Activated gamma-delta T cell (primary cell): ENCODE measurements at regions not wholly inside any gene's neighbourhood (a gene's known extent, or its start where the extent isn't known, plus 50 kb on each side); places are given as distances from the start of the nearest gene placed in this dataset.

Experiments
- DNase-seq: peaks from one replicate; lab custom pipeline; 2025; lab: John Stamatoyannopoulos, UW

DNA sequence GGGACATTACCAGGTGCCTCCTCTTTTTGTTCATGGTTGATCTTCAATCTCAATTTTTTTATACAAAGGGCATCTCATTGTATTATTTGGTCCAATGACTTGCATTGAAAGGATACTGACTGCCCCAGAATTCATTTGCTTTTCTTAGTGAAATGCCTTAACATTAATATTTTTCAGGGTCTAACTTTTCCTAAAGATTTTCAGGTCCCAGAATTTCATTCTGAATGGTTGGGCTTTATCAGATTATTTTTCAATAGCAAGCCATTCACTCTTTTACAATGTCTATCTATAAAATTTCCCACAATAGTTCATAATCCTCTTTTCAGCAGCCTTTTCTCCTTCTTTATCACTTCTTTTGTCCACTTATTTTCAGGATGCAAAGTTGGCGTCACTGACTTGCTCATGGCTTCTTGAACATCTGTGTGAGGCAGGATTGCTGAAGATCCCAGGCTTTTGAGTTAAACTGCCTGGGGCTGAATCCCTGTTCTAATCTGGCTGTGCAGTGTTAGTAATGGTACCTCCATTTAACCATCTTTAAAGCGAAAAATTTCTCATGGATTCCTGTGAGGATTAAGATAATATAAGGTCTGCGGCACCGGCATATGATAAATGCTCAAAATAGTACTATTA lies 131.7 kb upstream of the HDAC9 start:
- DNase-seq = no peak

- DNase-seq = no peak
Observed at GRCh38 chr7:18364396-18364795, 131.2 kb upstream of the HDAC9 start.

- no peak for DNase-seq
Observed at GRCh38 chr7:18366394-18366793, 129.2 kb upstream of the HDAC9 start.

- DNase-seq = no peak
Observed at GRCh38 chr7:18369011-18369410, 126.5 kb upstream of the HDAC9 start.

DNA sequence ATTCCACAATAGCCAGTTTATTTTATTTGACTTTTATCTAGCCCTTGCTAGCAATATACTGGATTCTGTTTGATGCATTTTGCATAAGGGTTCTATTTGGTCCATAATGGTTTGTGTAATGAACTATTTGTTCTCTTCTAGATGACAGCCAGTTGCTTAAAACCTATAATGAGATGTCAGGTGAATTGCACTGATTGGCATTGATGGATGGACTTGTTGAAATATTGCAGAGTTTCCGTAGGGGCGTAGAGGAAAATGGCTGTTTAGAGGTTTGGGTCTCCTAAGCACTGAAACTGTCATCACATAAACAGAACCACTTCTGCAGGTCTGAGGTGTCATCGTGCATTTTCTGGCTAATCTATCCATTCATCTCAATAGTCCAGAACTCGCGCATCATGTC lies 124.9 kb upstream of the HDAC9 start:
- DNase-seq = no peak

DNA sequence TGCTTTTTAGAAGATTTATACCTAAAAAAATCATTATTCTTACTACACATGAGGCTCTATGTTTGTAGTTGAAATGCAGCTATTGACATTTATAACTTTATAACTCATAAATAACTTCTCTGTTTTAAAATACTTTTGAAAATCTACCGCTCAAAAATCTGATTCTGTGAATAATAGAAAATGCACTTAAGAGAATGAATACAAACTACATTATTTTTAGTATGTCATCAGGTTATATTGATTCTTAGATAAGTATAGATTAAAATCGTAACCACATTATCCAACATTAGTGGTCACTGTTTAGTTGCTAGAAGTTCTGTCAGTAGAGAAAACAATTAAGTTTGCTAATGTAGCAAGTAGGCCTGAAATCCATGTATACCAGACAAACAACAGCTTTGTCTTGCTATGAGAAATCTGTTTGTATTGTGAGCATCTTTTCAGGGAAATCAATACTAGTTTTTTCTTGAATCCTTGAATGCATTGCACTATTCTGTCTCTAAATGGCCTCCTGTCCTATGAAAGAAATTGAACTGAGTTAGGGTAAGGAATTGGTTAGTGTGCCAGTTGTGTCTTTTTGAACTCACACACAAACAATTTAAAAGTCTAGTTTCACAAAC lies 116.5 kb upstream of the HDAC9 start:
- DNase-seq = no peak

DNA sequence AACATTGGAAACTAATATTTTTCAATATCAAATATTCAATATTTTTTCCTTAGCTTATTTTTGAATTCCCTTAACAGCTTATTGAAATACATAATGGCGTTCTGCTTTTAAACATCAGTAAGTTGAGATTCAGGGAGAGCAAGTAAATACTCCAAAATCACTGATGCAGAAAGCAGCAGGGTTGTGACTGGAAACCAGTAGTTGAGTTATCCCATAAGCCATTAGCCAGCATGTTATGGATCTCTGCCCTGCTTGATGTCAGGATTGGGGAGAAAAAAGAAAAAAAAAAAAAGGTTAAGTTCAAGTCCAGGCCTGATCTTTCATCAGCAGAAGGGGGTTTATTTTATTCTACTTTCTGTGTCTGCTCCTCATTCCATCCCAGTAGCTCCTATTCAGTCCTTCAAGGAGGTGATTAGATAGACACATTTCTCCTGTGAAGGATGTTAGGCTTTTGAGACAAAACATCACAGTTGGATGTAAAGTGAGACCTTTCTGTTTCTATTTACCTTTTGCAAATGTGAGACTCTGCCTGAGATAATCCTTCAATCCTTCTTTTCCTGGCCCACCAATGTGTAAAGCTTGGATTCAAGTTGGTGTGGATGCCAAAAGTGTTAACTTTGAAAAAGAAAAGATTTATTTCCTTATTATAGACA lies 110.9 kb upstream of the HDAC9 start:
- DNase-seq = no peak

DNA sequence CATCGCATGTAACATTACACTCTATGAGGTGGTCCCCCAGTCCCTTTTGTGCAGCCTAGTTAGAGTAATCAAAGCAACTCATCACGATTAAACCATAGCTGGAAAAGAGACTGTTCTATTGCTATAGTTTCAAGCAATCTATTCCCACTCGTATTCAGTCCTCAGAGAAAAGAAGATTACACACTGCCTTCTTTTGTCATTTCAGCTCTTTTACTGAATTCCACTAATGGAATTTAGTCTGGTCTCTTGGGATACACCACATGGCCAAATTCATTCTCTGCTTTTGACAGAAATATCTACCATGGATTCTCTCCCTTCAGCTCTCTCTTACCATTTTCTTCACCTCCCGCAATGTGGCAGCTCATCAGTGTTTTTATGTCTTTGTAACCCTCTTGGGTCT lies 108.9 kb upstream of the HDAC9 start:
- no peak for DNase-seq

DNA sequence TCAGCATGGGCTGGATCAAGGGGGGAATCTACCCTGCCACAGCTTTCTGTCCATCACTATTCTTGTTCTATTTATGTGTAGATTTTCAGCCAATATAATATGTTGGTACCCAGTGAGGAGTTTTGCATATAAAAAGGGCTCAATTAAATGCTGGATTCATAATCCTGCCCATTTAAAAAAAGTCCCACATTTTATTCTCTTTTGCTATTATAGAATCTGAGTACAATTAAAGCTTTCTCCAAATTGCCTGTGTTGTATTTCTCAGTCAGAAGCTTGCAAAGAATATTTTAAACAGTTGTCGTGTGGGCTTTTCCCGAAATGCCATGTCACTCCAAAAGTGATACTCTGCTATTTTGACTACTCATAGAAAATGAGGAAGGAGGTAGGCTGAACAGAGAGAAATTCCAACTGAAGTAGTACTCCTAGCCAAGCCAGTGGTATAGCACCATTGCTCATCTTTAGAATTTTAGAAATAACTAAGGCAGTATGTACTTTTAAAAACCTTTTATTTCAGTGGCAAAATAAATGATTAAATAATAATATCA lies 108.3 kb upstream of the HDAC9 start:
- DNase-seq = no peak

DNA sequence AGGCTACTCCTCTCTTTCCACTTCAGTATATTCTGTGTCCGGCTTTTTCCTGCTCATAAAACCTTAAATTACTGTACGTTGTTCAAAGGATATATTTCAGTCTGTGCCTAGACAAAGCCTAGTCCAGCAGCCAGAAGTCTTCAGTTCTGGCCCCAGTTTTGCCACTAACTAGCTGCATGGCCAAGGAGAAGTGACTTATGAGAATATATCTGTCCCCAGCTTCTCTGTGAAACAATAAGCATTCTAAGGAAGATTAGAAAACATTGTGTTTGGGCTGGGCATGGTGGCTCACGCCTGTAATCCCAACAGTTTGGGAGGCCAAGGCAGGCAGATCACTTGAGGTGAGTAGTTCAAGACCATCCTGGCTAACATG lies 105.0 kb upstream of the HDAC9 start:
- DNase-seq = no peak

DNA sequence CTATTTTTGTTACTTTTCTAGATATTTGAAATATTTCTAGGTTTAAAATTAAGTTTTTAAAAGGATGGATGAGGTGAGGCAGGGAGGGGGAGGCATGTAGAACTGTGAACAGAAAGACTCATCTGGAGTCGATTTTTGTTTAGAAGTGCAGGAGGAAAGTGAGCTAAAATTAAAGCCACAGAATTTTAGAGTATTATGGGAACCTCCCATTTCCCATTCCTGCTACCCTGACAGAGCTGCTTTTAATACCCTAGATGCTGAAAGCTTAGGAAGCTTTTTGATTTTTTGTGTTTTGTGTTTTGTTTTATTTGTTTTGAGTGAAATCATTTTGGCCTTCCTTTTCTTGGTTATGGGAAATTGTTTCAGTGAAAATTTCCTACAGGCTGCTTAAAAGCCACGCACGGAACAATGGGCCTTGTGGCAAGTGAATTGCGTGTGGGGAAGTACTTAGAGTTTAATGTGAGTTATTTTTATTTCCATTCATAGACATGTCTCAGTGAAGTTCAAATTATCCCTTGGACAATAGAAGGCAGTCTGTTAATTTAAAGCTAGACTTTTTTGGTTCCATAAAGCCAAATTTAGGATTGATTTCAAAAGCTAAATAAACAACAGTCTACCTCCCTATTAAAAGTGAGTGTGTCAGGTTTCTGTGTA lies 102.0 kb upstream of the HDAC9 start:
- no peak for DNase-seq

DNA sequence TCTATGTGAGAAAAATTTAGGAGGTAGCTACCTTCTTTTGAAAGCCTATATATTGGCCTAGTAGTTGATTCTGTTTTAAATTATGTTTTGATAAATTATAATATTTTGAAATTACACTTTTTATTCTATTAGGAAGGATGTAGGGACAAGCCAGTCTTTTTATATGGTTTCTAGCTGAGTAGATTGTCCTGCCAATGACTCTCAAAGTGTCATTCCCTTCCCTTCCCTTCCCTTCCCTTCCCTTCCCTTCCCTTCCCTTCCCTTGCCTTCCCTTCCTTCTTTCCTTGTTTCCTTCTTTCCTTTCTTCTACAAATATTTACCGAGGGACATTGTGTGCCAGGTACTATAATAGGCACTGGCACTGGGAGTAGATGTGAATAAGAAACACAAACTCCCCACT lies 99.7 kb upstream of the HDAC9 start:
- no peak for DNase-seq

DNA sequence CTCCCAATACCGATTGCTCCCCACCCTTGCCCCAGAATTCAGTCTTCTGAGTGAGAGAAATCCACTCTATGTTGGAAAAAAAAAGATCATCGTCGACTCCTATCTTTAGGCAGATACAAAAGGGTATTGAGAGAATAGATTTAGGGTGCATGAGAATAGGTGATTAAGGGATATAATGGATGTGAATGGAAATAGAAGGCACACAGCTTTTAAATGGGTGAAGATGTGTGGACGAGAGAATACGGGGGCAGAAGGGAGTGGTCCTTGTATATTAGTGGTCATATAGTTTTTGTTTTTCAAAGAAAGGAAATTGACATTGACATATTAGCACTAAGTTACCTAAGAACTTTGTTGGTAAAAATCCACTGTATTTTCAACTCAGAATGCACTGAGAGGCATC lies 98.6 kb upstream of the HDAC9 start:
- DNase-seq = no peak

GRCh38 chr7:18399436-18400235 lies 95.9 kb upstream of the HDAC9 start:
- no peak for DNase-seq

DNA sequence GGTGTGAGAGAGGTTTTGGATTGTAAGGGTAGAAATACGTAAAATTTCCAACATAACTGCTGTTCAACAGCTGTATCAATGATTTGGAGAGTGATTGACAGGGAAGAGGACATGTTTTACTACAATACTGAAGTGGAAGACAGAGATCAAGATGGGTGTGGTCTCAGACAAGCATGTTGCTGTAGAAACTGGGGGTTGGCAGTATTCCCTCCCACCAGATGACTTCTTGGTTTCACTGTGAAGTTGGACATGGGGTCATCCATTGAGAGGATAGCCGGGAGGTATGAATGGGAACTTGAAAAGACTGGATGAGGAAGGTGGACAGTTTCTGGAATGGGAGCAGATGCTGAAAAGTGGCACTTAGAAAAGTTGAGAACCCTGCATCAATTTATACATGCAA lies 95.3 kb upstream of the HDAC9 start:
- no peak for DNase-seq

GRCh38 chr7:18400726-18401125 lies 94.8 kb upstream of the HDAC9 start:
- no peak for DNase-seq

- no peak for DNase-seq
Observed at GRCh38 chr7:18401757-18402156, 93.8 kb upstream of the HDAC9 start.

GRCh38 chr7:18402488-18403183 lies 92.9 kb upstream of the HDAC9 start:
- DNase-seq = no peak

- DNase-seq = no peak
Observed at GRCh38 chr7:18405726-18406125, 89.8 kb upstream of the HDAC9 start.

DNA sequence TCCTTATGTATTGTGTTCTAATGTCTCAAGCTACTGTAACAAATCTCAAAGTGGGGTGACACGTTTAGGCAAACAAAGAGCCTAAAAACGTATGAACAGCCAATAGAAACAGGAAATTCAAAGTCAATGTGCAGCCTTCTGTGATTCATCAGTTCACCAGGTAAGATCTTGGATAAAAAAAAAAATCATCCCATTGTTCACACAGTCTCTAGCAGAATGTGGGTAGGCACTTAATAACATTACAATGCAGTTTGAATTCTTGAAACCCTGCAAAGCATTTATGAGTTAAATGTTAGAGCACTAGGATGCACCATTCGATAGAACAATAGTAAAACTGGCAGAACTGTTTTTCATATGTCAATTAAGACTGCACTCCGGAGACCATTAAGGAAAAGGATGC lies 88.2 kb upstream of the HDAC9 start:
- no peak for DNase-seq

DNA sequence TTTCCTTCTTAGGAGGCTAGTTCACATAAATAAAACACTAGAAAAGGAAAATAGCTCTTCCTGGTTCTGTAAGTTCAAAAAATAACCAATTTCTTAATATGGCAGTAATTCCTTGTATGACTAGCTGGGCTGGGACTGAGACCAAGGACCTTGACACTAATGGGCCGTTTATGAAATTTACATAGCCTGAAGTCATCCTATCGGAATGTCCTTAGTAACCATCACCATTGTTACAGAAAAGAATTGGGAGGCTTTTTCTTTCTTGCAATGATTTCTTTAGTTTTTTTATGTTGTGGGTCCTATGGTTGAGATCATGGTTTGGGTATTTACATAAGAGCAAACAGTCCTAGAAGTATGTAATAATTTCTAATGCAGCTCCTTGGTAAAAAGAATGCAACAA lies 87.1 kb upstream of the HDAC9 start:
- no peak for DNase-seq
